IMR-90 (cell line): ENCODE measurements at regions not wholly inside any gene's neighbourhood (a gene's known extent, or its start where the extent isn't known, plus 50 kb on each side); places are given as distances from the start of the nearest gene placed in this dataset.
A peak's percentile ranks its signal among the peaks of the same experiment; 100 is the strongest.

Experiments
- ATAC-seq: fragments of 200-7000 bp; cut with Tn5 transposase; 2 replicates; pipeline ENCODE4 v1.9.1; 2020; ENCODE audit warnings: low read depth, mild to moderate bottlenecking, moderate library complexity
- BruUV-seq: library from RNA; stranded (reverse); fragments of 400-500 nt; replicated peaks from 2 replicates; lab custom pipeline; 2021; lab: Mats Ljungman, UMichigan
- CTCF ChIA-PET: fragments of 300-600 bp; formaldehyde crosslinking; extraction: SDS; loops from one replicate; lab custom pipeline; 2021; ENCODE audit warnings: antibody characterized with exemption; lab: Yijun Ruan, JAX
- POLR2A ChIA-PET: fragments of 300-600 bp; sonication (Branson Sonifier 250); formaldehyde crosslinking; loops from one replicate; lab custom pipeline; 2022; ENCODE audit warnings: antibody characterized with exemption; ENCODE audit not compliant: unreplicated experiment; lab: Charles Lee
- DNase-seq: peaks from one replicate; pipeline ENCODE4 v3.0.0; 2013
- H2AFZ ChIP-seq: replicated peaks from 2 replicates; pipeline ENCODE3; 2013; ENCODE audit warnings: low read length, mild to moderate bottlenecking; ENCODE audit not compliant: poor library complexity
- H2AK5ac ChIP-seq: 2 replicates; pipeline ENCODE4 v1.6.1; 2013; ENCODE audit warnings: low read depth, low read length, inconsistent platforms
- H2AK9ac ChIP-seq: replicated peaks from 2 replicates; pipeline ENCODE3; 2013; ENCODE audit warnings: mild to moderate bottlenecking, low read depth, low read length, moderate library complexity; ENCODE audit not compliant: poor library complexity
- H2BK120ac ChIP-seq: 2 replicates; pipeline ENCODE4 v1.6.1; 2013; ENCODE audit warnings: low read depth, low read length, inconsistent platforms
- H2BK15ac ChIP-seq: 3 replicates; pipeline ENCODE4 v1.6.1; 2013; ENCODE audit warnings: low read depth, low read length, inconsistent platforms
- H2BK20ac ChIP-seq: 2 replicates; pipeline ENCODE4 v1.6.1; 2013; ENCODE audit warnings: low read depth, mild to moderate bottlenecking, inconsistent platforms, low read length, moderate library complexity
- H2BK5ac ChIP-seq: 2 replicates; pipeline ENCODE4 v1.6.1; 2013; ENCODE audit warnings: mild to moderate bottlenecking, low read depth, low read length, inconsistent platforms; ENCODE audit not compliant: poor library complexity, severe bottlenecking
- H3K14ac ChIP-seq: replicated peaks from 2 replicates; pipeline ENCODE4 v1.6.1; 2013; ENCODE audit warnings: low read depth, low read length, inconsistent platforms
- H3K18ac ChIP-seq: 2 replicates; pipeline ENCODE4 v1.6.1; 2013; ENCODE audit warnings: low read depth, low read length, control low read depth
- H3K23ac ChIP-seq: 2 replicates; pipeline ENCODE4 v1.6.1; 2013; ENCODE audit warnings: low read depth, low read length, inconsistent platforms
- H3K27ac ChIP-seq: 2 replicates; pipeline ENCODE4 v1.5.1; 2013; ENCODE audit warnings: mild to moderate bottlenecking, control low read depth, low read length; ENCODE audit not compliant: insufficient read depth
- H3K27me3 ChIP-seq: 2 replicates; pipeline ENCODE4 v1.6.1; 2013; ENCODE audit warnings: low read length; ENCODE audit not compliant: control insufficient read depth, insufficient read depth
- H3K36me3 ChIP-seq: 2 replicates; pipeline ENCODE4 v1.6.1; 2013; ENCODE audit warnings: low read length, mixed read lengths; ENCODE audit not compliant: control insufficient read depth, insufficient read depth
- H3K4ac ChIP-seq: 2 replicates; pipeline ENCODE4 v1.6.1; 2013; ENCODE audit warnings: low read depth, low read length, inconsistent platforms
- H3K4me1 ChIP-seq: 2 replicates; pipeline ENCODE4 v1.6.1; 2013; ENCODE audit warnings: low read length, mixed read lengths; ENCODE audit not compliant: control insufficient read depth, insufficient read depth
- H3K4me2 ChIP-seq: 2 replicates; pipeline ENCODE4 v1.6.1; 2013; ENCODE audit warnings: low read depth, mild to moderate bottlenecking, control low read depth, low read length, moderate library complexity
- H3K4me3 ChIP-seq: 2 replicates; pipeline ENCODE4 v1.5.1; 2013; ENCODE audit warnings: low read depth, mild to moderate bottlenecking, control low read depth, low read length, moderate library complexity; ENCODE audit not compliant: insufficient read depth
- H3K56ac ChIP-seq: 2 replicates; pipeline ENCODE4 v1.6.1; 2013; ENCODE audit warnings: low read length, inconsistent platforms; ENCODE audit not compliant: insufficient read depth; ENCODE audit errors: extremely low read depth
- H3K79me1 ChIP-seq, 2 experiments: 2 replicates each; pipeline ENCODE4 v1.6.1; 2013; ENCODE audit warnings: low read length in 2 of 2, inconsistent platforms in 1 of 2, low read depth in 1 of 2
- H3K9ac ChIP-seq: 2 replicates; pipeline ENCODE4 v1.6.1; 2013; ENCODE audit warnings: low read depth, low read length, control low read depth
- H3K9me1 ChIP-seq: 2 replicates; pipeline ENCODE4 v1.6.1; 2013; ENCODE audit warnings: low read length, inconsistent platforms; ENCODE audit not compliant: insufficient read depth
- H3K9me3 ChIP-seq: 2 replicates; pipeline ENCODE4 v1.6.1; 2013; ENCODE audit warnings: low read length; ENCODE audit not compliant: control insufficient read depth, insufficient read depth
- H4K20me1 ChIP-seq: 2 replicates; pipeline ENCODE4 v1.6.1; 2013; ENCODE audit warnings: low read length, inconsistent platforms; ENCODE audit not compliant: insufficient read depth
- H4K5ac ChIP-seq: 2 replicates; pipeline ENCODE4 v1.6.1; 2013; ENCODE audit warnings: mild to moderate bottlenecking, low read depth, low read length, control low read depth
- H4K8ac ChIP-seq, 2 experiments: 2 replicates each; pipeline ENCODE4 v1.6.1; 2013; ENCODE audit warnings: low read depth in 2 of 2, low read length in 2 of 2, control low read depth in 1 of 2, inconsistent platforms in 1 of 2
- H4K91ac ChIP-seq: 2 replicates; pipeline ENCODE4 v1.6.1; 2013; ENCODE audit warnings: low read depth, low read length, inconsistent platforms; ENCODE audit not compliant: insufficient read depth
- BHLHE40 ChIP-seq: fragments of 150-350 bp; IDR thresholded peaks from 2 replicates; pipeline ENCODE4 v1.6.1; 2016; ENCODE audit warnings: mild to moderate bottlenecking, low read depth, low read length
- CEBPB ChIP-seq: IDR thresholded peaks from 2 replicates; pipeline ENCODE4 v1.6.1; 2012; ENCODE audit warnings: low read depth, low read length, improper control_type of control experiment
- CHD1 ChIP-seq: IDR thresholded peaks from 2 replicates; pipeline ENCODE4 v1.6.1; 2012; ENCODE audit warnings: low read depth, low read length, improper control_type of control experiment
- CTCF ChIP-seq: conservative IDR thresholded peaks from 2 replicates; pipeline ENCODE4 v1.5.1; 2012; ENCODE audit warnings: mild to moderate bottlenecking, low read depth, low read length, improper control_type of control experiment
- FOS ChIP-seq: fragments of 150-350 bp; IDR thresholded peaks from 2 replicates; pipeline ENCODE4 v1.6.1; 2016; ENCODE audit warnings: low read depth, low read length
- MAFK ChIP-seq: IDR thresholded peaks from 2 replicates; pipeline ENCODE4 v1.6.1; 2012; ENCODE audit warnings: low read depth, low read length, improper control_type of control experiment
- MAZ ChIP-seq: IDR thresholded peaks from 2 replicates; pipeline ENCODE4 v1.6.1; 2012; ENCODE audit warnings: low read depth, mild to moderate bottlenecking, low read length, improper control_type of control experiment, moderate library complexity, borderline replicate concordance
- MXI1 ChIP-seq: IDR thresholded peaks from 2 replicates; pipeline ENCODE4 v1.6.1; 2012; ENCODE audit warnings: low read depth, mild to moderate bottlenecking, low read length, moderate library complexity, borderline replicate concordance
- NFE2L2 ChIP-seq: fragments of 150-350 bp; IDR thresholded peaks from 2 replicates; pipeline ENCODE4 v1.6.1; 2016; ENCODE audit warnings: low read depth, mild to moderate bottlenecking, low read length
- POLR2A ChIP-seq: IDR thresholded peaks from 2 replicates; pipeline ENCODE4 v1.6.1; 2012; ENCODE audit warnings: mild to moderate bottlenecking, low read depth, low read length
- RAD21 ChIP-seq: IDR thresholded peaks from 2 replicates; pipeline ENCODE4 v1.6.1; 2012; ENCODE audit warnings: low read length, improper control_type of control experiment
- RFX5 ChIP-seq: IDR thresholded peaks from 2 replicates; pipeline ENCODE4 v1.8.0; 2012; ENCODE audit warnings: low read depth, mild to moderate bottlenecking, low read length, moderate library complexity
- SMC3 ChIP-seq: fragments of 150-350 bp; IDR thresholded peaks from 2 replicates; pipeline ENCODE4 v1.6.1; 2016; ENCODE audit warnings: low read depth, mild to moderate bottlenecking, antibody characterized with exemption, low read length, moderate library complexity
- WGBS, 2 experiments: methylation state at CpG; one replicate each; pipeline versions ENCODE4 v1.1.5 to v1.1.7; 2013; ENCODE audit warnings: missing lambda C conversion rate in 2 of 2; ENCODE audit not compliant: insufficient read length in 1 of 2; ENCODE audit errors: extremely low coverage in 2 of 2; 5-methylcytosine and 5-hydroxymethylcytosine counted together
- dilution Hi-C: fragments of 300-500 bp; cut with HindIII; formaldehyde crosslinking; loops from one replicate; pipeline ENCODE4 v1.14.3; 2018; ENCODE audit warnings: low sequenced_read_pairs; ENCODE audit not compliant: unreplicated experiment
- in situ Hi-C: fragments of 300-500 bp; cut with MboI; formaldehyde crosslinking; loops from 3 replicates; pipeline ENCODE4 v1.14.3; 2019; ENCODE audit warnings: low sequenced_read_pairs, inconsistent platforms, mixed read lengths
- intact Hi-C: fragments of 100-400 bp; cut with micrococcal nuclease; formaldehyde crosslinking; loops from 2 replicates; pipeline ENCODE4 v1.10.0; 2022
- TF ChIP-seq, protein P1 (sequence below): fragments of 150-350 bp; IDR thresholded peaks from 2 replicates; pipeline ENCODE4 v1.6.1; 2016; ENCODE audit warnings: low read depth, mild to moderate bottlenecking, low read length, moderate library complexity, borderline replicate concordance
- TF ChIP-seq, protein P2 (sequence below): fragments of 150-350 bp; IDR thresholded peaks from 2 replicates; pipeline ENCODE4 v1.6.1; 2017; ENCODE audit warnings: mild to moderate bottlenecking, antibody characterized with exemption, low read length, low read depth

- Histone ChIP-seq H3K27ac (peak overlapping the region; percentile 57), H3K14ac (peak overlapping the region; percentile 83; the same call in 1 of the 2 replicates), H3K9me3 (no peaks in the 10 kb centered on the region), H3K27me3 (no peaks in the 10 kb centered on the region), H4K8ac (peak overlapping the region in 1 of 2 experiments; percentile 87; a peak in 2 of 4 replicates), H3K23ac (peak overlapping the region; percentile 83; the same call in 1 of the 2 replicates), H3K4me1 (peaks cover 12% of the 10 kb centered on the region), H2BK15ac (no peak overlapping the region; the same call in 2 of the 3 replicates), H2BK120ac (peak overlapping the region; percentile 95), H2AK5ac (peak overlapping the region; percentile 70; the same call in 1 of the 2 replicates), H2BK20ac (peak overlapping the region; percentile 98), H3K36me3 (no peaks in the 10 kb centered on the region), H4K5ac (peak overlapping the region; percentile 84; the same call in 1 of the 2 replicates), H3K56ac (peak overlapping the region; percentile 49; the same call in 1 of the 2 replicates), H3K9ac (no peak overlapping the region), H2AFZ (no peak overlapping the region), H3K4me3 (no peak overlapping the region), H2BK5ac (peak overlapping the region; percentile 94), H3K79me1 (no peaks in the 10 kb centered on the region), H3K4me2 (0 out of 2 replicates have a peak overlapping the region, but pooled peaks have one; percentile 46), H3K4ac (peak overlapping the region; percentile 92), H3K18ac (peak overlapping the region; percentile 93; the same call in 1 of the 2 replicates), H2AK9ac (peak overlapping the region; percentile 80), H4K91ac (0 out of 2 replicates have a peak overlapping the region, but pooled peaks have one; percentile 50), H3K9me1 (no peaks in the 10 kb centered on the region; the same call in none of the 2 replicates), H4K20me1 (no peaks in the 10 kb centered on the region)
- no TSS peak for BruUV-seq
- intact Hi-C loops: loop anchor here (10.0 kb wide), 3 partner anchors 179 to 319 kb away; no protein-coding TSS in a partner anchor
- dilution Hi-C loops: no loop called here
- ATAC-seq: peak; percentile 68
- CTCF ChIA-PET: no interaction called here
- in situ Hi-C loops: loop anchor here (10.0 kb wide), 1 partner anchor 179 kb away; no protein-coding TSS in a partner anchor
- DNase-seq: peak; percentile 99
- POLR2A ChIA-PET: no interaction called here
- WGBS, 2 experiments: no CpG with 5 or more reads among the region's 1 CpG
- TF ChIP-seq CHD1 (no peak), MXI1 (no peak), RFX5 (no peak), NFE2L2 (0 out of 2 replicates have a peak, but pooled peaks have one; percentile 40), POLR2A (no peak), MAFK (peak; percentile 34; the same call in 1 of the 2 replicates), CTCF (no peak), BHLHE40 (peak; percentile 63; the same call in 1 of the 2 replicates), RAD21 (peak; percentile 1; the same call in 1 of the 2 replicates), FOS (peak; percentile 98), MAZ (no peak), SMC3 (no peak), CEBPB (peak; percentile 96)
- TF ChIP-seq, protein P1, sequence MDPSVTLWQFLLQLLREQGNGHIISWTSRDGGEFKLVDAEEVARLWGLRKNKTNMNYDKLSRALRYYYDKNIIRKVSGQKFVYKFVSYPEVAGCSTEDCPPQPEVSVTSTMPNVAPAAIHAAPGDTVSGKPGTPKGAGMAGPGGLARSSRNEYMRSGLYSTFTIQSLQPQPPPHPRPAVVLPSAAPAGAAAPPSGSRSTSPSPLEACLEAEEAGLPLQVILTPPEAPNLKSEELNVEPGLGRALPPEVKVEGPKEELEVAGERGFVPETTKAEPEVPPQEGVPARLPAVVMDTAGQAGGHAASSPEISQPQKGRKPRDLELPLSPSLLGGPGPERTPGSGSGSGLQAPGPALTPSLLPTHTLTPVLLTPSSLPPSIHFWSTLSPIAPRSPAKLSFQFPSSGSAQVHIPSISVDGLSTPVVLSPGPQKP: no peak
- TF ChIP-seq, protein P2, sequence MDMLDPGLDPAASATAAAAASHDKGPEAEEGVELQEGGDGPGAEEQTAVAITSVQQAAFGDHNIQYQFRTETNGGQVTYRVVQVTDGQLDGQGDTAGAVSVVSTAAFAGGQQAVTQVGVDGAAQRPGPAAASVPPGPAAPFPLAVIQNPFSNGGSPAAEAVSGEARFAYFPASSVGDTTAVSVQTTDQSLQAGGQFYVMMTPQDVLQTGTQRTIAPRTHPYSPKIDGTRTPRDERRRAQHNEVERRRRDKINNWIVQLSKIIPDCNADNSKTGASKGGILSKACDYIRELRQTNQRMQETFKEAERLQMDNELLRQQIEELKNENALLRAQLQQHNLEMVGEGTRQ: no peak
Observed at GRCh38 chr3:66593978-66594377, 93.2 kb upstream of the LRIG1 start.
